GM12864 (cell line): ENCODE measurements at regions not wholly inside any gene's neighbourhood (a gene's known extent, or its start where the extent isn't known, plus 50 kb on each side); places are given as distances from the start of the nearest gene placed in this dataset.

Experiments used
- DNase-seq: peaks from one replicate; pipeline ENCODE4 v3.0.0-alpha.2; 2011; ENCODE audit warnings: low read depth
- H3K4me3 ChIP-seq: 2 replicates; pipeline ENCODE4 v1.5.1; 2011; ENCODE audit warnings: mild to moderate bottlenecking, low read depth, low read length, control low read depth
- TF ChIP-seq, protein P1 (sequence below): IDR thresholded peaks from 2 replicates; pipeline ENCODE4 v1.5.1; 2011; ENCODE audit warnings: low read depth, mild to moderate bottlenecking, moderate library complexity, low read length, control low read depth, inconsistent platforms; ENCODE audit errors: missing control alignments

DNA sequence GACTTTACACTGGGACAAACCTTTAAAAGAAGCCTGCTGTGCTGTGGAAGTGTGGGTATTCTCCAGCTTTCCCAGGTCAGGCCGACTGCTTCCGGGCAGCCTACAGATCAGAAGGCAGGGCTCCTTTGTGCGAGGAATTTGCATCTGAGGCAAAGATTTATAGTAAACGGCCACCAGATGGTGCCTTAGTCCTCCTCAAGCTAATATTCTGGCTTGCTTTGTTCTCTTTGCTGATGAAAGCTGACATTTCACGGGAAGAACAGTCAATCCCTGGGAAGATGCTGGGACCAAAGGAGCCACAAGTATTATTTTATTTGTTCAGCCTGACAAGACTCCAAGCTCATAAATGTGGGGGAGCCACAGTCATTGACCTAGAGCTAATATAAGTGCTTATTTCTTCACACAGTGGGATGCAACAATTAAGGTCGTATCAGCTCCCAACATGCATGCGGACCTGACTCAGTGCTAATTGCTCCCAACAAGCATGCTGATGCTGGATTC lies 120.7 kb upstream of the TRIM2 start:
- H3K4me3 ChIP-seq: no peak overlapping the region
- TF ChIP-seq, protein P1, sequence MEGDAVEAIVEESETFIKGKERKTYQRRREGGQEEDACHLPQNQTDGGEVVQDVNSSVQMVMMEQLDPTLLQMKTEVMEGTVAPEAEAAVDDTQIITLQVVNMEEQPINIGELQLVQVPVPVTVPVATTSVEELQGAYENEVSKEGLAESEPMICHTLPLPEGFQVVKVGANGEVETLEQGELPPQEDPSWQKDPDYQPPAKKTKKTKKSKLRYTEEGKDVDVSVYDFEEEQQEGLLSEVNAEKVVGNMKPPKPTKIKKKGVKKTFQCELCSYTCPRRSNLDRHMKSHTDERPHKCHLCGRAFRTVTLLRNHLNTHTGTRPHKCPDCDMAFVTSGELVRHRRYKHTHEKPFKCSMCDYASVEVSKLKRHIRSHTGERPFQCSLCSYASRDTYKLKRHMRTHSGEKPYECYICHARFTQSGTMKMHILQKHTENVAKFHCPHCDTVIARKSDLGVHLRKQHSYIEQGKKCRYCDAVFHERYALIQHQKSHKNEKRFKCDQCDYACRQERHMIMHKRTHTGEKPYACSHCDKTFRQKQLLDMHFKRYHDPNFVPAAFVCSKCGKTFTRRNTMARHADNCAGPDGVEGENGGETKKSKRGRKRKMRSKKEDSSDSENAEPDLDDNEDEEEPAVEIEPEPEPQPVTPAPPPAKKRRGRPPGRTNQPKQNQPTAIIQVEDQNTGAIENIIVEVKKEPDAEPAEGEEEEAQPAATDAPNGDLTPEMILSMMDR: peak; percentile 65
- DNase-seq: no peak

DNA sequence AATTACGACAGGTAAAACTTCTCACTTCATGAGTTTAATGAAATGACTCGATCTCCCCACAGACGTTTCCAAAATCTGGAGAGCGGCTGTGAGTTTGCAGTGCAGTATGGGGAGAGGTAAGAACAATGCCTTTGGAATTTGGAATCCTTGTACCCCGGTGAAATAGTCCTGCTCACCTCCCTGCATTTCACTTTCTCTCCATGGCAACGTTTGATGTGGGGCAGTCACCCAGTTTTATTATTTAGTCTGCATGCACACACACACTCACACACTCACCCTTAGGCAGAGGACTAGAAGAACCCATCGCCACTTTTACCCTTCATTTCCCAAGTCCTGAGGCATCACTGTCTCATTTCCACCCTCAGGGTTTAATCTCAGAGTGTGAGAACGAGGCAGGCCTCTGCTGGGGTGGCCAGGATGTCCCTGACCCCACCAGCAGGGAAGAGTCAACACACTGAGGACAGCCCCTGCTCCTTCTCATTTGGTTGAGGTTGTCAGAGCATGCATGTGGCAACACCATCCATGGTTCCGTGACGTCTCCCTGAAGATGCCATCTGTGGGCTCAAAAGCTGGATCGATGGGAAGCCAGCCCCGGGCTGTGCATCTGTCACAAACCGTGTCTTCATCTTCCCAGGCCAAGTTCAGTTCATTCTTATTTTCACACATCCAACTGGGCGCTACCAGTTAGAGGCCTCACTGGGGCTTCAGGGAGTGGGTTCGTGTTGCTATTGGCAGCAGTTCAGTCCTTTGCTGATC lies 119.8 kb upstream of the TRIM2 start:
- H3K4me3 ChIP-seq: no peak overlapping the region
- no peak for DNase-seq
- TF ChIP-seq, protein P1: no peak

DNA sequence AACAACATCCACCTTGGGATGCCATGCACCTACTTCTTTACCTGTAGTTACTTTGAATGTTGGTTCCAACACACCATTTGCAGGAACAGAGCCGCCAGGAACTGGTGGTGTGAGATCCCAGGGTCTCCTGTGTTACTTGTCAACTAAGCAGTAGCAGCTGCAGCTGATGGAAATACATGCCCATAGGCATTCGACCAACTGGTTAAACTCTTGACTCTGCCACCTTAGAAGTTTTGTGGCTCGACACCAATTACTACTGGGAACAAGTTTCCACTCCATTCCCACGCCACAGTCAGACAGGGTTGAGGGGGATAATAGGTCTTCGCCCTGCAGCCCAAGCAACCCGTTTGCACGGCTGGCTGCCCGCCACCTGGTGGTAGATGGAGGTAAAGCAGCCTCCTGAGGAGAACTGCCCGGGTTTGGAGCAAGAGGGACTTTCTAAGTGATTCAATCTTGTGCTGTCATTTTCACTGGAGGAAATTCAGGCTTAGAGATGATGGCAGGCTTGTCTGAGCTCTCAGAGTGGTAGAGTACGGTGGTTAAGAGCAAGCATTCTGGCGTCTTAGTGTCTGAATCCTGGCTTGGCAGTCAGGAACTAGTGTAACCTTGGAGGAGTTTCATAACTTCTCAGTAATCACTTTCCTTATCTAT lies 119.1 kb upstream of the TRIM2 start:
- no peak overlapping the region for H3K4me3 ChIP-seq
- TF ChIP-seq, protein P1: peak; percentile 97
- no peak for DNase-seq

DNA sequence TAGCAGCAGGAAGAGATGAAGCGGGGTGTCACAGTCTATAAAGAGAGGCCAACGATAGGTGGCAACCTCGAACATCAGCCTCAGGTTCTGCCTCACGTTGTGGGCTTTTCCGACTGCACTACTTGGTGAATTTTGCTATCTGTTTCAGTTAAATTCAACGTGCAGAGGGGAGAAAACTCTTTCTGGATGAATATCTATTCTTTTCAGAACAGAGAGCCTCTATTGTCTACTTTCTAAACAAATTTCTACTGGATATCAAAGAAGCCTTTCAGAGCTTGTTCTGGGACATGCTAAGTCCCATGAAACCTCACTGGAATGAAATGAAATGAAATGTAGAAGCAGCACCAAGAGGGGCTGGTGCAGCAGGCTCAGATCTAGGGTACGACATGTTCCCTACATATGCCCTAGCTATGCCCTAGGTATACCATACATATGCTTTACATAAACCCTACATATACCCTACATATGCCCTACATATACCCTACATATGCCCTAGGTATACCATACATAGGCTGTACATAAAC lies 116.5 kb upstream of the TRIM2 start:
- no peak for DNase-seq
- no peak overlapping the region for H3K4me3 ChIP-seq
- TF ChIP-seq, protein P1: no peak

DNA sequence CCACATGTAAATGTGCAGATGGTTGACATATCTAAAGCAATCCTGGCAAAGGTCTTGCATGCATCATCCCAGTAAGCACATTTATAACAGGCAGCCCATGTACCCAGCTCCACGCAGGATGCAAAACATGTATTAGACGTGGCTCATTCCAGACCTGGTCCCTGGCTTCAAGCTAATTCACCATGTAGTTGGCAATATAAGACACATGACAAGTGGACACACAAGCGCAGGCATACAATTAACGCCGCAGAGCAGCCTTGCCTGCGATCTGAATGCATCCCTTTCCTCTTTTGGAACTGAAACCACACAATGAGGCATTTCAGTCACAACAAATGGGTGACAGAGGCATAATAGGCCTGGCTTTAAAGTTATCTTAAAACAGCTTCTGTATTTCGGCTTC lies 114.5 kb upstream of the TRIM2 start:
- H3K4me3 ChIP-seq: no peak overlapping the region
- TF ChIP-seq, protein P1: no peak
- no peak for DNase-seq

DNA sequence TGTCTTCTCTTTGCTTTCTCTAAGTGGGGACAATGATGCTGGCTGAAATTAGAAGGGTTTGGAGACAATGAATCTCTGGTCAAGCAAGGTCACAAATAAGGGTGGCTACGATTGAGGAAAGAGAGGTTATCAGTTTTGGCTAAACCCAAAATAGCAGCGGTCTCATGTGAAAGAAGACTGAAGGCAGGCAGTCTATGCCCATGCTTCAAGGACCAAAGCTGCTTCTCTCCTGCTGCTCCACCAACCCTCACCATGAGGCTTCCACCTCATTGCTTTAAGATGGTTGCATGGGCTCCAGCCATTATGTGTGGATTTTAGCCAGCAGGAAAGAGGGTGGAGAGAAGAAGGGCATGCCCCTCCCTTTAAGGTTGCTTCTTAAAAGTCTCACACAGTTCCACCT lies 114.1 kb upstream of the TRIM2 start:
- no peak overlapping the region for H3K4me3 ChIP-seq
- TF ChIP-seq, protein P1: no peak
- DNase-seq: no peak
